ENCODE measurements at regions not wholly inside any gene's neighbourhood (a gene's known extent, or its start where the extent isn't known, plus 50 kb on each side); places are given as distances from the start of the nearest gene placed in this dataset.

- DNase-seq (no peak), ATAC-seq (no peak)
- Mint-ChIP-seq H3K27me3 (peaks cover 22% of the 10 kb centered on the region), H3K4me1 (no peaks in the 10 kb centered on the region), H3K36me3 (ENCODE audit: low read depth) (no peaks in the 10 kb centered on the region), H3K4me3 (no peak overlapping the region), H3K27ac (no peak overlapping the region)
- H3K9me3 ChIP-seq (ENCODE audit: control insufficient read depth, low read length, poor library complexity, severe bottlenecking), result no peaks in the 10 kb centered on the region
These were observed 354.1 kb downstream of the EIPR1 start for GRCh38 chr2:3023531-3023930.

DNA sequence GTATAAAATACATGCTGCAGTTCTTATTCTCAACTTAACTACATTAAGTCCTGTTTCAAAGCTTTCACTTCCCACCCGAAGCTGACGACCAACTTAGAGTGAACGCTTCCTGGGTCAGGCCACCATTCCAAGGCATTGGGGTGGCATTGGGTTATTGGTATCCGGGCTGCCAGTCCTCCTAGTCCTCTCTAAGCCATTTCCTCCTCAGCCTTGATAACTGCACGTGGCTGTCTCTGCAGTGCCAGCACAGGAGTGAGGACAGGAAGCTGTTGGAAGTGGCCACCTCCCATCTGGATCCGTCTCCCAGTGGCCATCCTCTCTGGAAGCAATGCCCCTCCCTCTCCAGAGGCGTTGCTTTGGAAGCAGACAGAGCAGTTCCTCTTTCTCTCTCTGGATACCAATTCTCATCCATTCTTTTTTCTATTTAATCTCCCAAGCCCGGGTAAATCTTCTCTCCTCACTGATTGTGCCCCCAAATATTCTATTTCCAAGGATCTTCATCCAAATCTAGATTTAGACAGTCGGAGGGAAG is 354.7 kb downstream of the EIPR1 start:
- ATAC-seq (no peak), DNase-seq (no peak)
- H3K4me3 Mint-ChIP-seq, result no peak overlapping the region
- H3K4me1 Mint-ChIP-seq, result no peaks in the 10 kb centered on the region
- H3K27ac Mint-ChIP-seq, result no peak overlapping the region
- peaks cover 22% of the 10 kb centered on the region for H3K27me3 Mint-ChIP-seq
- H3K36me3 Mint-ChIP-seq (ENCODE audit: low read depth), result no peaks in the 10 kb centered on the region
- no peaks in the 10 kb centered on the region for H3K9me3 ChIP-seq (ENCODE audit: control insufficient read depth, low read length, poor library complexity, severe bottlenecking)

DNA sequence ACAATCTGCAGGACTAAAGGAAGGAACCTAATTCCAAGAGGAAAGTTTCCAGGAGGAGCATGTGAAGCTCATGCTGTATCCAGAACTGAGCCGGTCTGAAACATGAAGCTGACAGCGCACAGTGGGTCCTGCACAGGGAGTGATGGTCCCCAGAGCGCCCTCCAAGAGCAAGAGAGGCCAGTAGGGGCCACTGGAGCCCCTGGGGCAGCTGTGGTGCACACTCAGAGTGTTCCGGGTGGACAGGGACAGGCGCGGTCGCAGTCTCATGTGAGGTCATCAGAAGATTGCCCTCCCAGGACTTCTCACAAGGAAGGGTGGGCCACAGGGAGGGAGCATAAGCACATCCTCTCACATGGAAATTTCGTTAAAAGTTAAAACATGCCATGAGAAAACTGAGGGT is 355.9 kb downstream of the EIPR1 start:
- Mint-ChIP-seq H3K27me3 (peaks cover 22% of the 10 kb centered on the region), H3K4me1 (no peaks in the 10 kb centered on the region), H3K36me3 (ENCODE audit: low read depth) (no peaks in the 10 kb centered on the region), H3K4me3 (no peak overlapping the region), H3K27ac (no peak overlapping the region)
- no peaks in the 10 kb centered on the region for H3K9me3 ChIP-seq (ENCODE audit: control insufficient read depth, low read length, poor library complexity, severe bottlenecking)
- DNase-seq, result no peak
- ATAC-seq, result no peak

DNA sequence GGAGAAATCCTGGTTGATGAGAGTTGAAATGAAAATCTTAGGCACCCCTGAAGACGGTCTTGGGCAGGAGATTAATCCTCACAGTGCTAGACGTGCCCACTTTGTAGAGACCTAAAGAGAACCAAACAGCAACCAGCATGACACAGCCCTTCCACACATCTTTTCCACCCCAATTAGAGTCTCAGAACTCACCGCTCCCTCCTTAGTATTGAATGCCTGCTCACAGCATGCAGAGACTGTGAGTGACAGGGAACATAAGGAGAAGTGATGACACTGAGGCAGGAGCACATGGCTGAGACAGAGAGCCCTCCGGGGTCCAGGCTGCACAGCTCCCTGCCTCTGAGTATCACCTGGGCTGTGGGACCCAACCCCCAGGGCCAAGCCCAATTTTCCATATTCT is 367.6 kb downstream of the EIPR1 start:
- no peak for DNase-seq
- no peak for ATAC-seq
- H3K27me3 Mint-ChIP-seq, result peaks cover 22% of the 10 kb centered on the region
- H3K9me3 ChIP-seq (ENCODE audit: control insufficient read depth, low read length, poor library complexity, severe bottlenecking), result no peaks in the 10 kb centered on the region
- H3K4me1 Mint-ChIP-seq, result no peaks in the 10 kb centered on the region
- H3K4me3 Mint-ChIP-seq, result no peak overlapping the region
- no peak overlapping the region for H3K27ac Mint-ChIP-seq
- H3K36me3 Mint-ChIP-seq (ENCODE audit: low read depth), result no peaks in the 10 kb centered on the region

- H3K27me3 Mint-ChIP-seq, result peaks cover 27% of the 10 kb centered on the region
- DNase-seq (no peak), ATAC-seq (no peak)
- H3K4me3 Mint-ChIP-seq, result no peak overlapping the region
- no peaks in the 10 kb centered on the region for H3K4me1 Mint-ChIP-seq
- H3K9me3 ChIP-seq (ENCODE audit: control insufficient read depth, low read length, poor library complexity, severe bottlenecking), result no peaks in the 10 kb centered on the region
- no peak overlapping the region for H3K27ac Mint-ChIP-seq
- no peaks in the 10 kb centered on the region for H3K36me3 Mint-ChIP-seq (ENCODE audit: low read depth)
These were observed 368.1 kb downstream of the EIPR1 start for GRCh38 chr2:3009483-3009882.

DNA sequence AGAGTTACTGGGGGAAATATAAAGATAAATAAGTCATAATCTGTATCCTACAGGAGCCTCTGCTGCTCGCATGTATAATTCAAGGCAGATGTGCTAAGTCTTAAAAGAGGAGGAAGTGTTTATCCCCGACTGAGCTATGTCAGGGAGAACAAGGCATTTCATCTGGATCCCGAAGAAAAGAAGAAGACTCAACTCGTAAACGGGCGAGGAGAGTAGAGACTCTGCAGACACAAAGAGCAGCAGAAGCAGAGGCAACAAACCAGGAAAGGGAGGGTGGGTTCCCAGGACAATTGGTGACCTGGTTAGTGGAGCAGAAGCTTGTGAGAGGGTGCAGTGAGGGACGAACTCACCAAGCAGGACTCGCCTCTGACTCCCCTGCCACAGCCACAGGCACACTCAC is 368.6 kb downstream of the EIPR1 start:
- no peak overlapping the region for H3K27ac Mint-ChIP-seq
- DNase-seq (no peak), ATAC-seq (no peak)
- H3K27me3 Mint-ChIP-seq, result peaks cover 32% of the 10 kb centered on the region
- H3K4me3 Mint-ChIP-seq, result no peak overlapping the region
- H3K36me3 Mint-ChIP-seq (ENCODE audit: low read depth), result no peaks in the 10 kb centered on the region
- no peaks in the 10 kb centered on the region for H3K9me3 ChIP-seq (ENCODE audit: control insufficient read depth, low read length, poor library complexity, severe bottlenecking)
- H3K4me1 Mint-ChIP-seq, result no peaks in the 10 kb centered on the region

DNA sequence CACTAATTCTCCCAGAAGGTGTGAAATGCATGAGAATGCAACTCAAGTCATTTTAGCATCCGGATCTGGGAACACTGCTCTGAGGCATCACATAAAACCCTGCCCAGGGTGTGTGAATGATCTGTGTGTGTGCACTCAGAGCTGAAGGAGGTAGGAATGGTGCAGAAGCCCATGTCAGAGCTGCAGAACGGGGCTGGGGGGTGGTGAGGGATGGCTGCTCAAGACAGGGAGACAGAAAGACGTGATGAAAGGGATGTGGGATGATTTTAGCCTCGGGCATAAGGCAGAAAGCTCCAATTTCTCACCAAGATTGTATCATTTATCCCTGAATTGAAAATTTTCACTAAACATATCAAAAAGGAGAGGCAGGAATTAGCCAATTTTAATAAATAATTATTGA is 369.1 kb downstream of the EIPR1 start:
- DNase-seq (no peak), ATAC-seq (no peak)
- H3K36me3 Mint-ChIP-seq (ENCODE audit: low read depth), result no peaks in the 10 kb centered on the region
- no peaks in the 10 kb centered on the region for H3K9me3 ChIP-seq (ENCODE audit: control insufficient read depth, low read length, poor library complexity, severe bottlenecking)
- peaks cover 32% of the 10 kb centered on the region for H3K27me3 Mint-ChIP-seq
- no peak overlapping the region for H3K27ac Mint-ChIP-seq
- H3K4me1 Mint-ChIP-seq, result no peaks in the 10 kb centered on the region
- H3K4me3 Mint-ChIP-seq, result no peak overlapping the region

DNA sequence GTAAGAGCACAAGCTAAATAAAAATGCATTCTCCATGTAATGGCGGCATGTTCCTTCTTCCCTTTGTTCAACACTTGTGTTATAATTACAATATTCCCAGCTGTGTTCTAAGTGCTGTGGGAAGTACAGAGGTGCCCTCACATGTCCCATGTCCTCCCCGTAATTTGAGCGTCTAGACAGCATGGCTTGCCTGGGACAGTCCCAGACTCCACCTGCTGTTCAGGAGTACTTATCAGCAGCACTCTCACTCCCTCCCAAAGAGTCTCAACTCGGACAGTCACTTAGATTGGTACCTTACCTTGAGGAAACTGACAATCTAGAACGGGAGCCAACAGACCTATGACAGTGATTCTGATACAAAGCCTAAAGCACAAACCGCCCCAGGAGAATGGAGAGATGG is 370.5 kb downstream of the EIPR1 start:
- Mint-ChIP-seq H3K4me3 (no peak overlapping the region), H3K36me3 (ENCODE audit: low read depth) (no peaks in the 10 kb centered on the region), H3K27me3 (peaks cover 32% of the 10 kb centered on the region), H3K4me1 (no peaks in the 10 kb centered on the region), H3K27ac (no peak overlapping the region)
- DNase-seq (no peak), ATAC-seq (no peak)
- H3K9me3 ChIP-seq (ENCODE audit: control insufficient read depth, low read length, poor library complexity, severe bottlenecking), result no peaks in the 10 kb centered on the region

GRCh38 chr2:3005859-3006501 is 371.6 kb downstream of the EIPR1 start:
- ATAC-seq (no peak), DNase-seq (no peak)
- Mint-ChIP-seq H3K4me1 (peaks cover 4% of the 10 kb centered on the region), H3K36me3 (ENCODE audit: low read depth) (no peaks in the 10 kb centered on the region), H3K27ac (no peak overlapping the region), H3K27me3 (peaks cover 38% of the 10 kb centered on the region), H3K4me3 (no peak overlapping the region)
- H3K9me3 ChIP-seq (ENCODE audit: control insufficient read depth, low read length, poor library complexity, severe bottlenecking), result no peaks in the 10 kb centered on the region

GRCh38 chr2:3001615-3002560 is 375.7 kb downstream of the EIPR1 start:
- Mint-ChIP-seq H3K4me3 (no peak overlapping the region), H3K27ac (no peak overlapping the region), H3K4me1 (peaks cover 4% of the 10 kb centered on the region), H3K36me3 (ENCODE audit: low read depth) (no peaks in the 10 kb centered on the region), H3K27me3 (peaks cover 30% of the 10 kb centered on the region)
- no peaks in the 10 kb centered on the region for H3K9me3 ChIP-seq (ENCODE audit: control insufficient read depth, low read length, poor library complexity, severe bottlenecking)
- DNase-seq (no peak), ATAC-seq (no peak)

- Mint-ChIP-seq H3K4me1 (peaks cover 4% of the 10 kb centered on the region), H3K4me3 (no peak overlapping the region), H3K27ac (no peak overlapping the region), H3K36me3 (ENCODE audit: low read depth) (no peaks in the 10 kb centered on the region), H3K27me3 (peaks cover 25% of the 10 kb centered on the region)
- ATAC-seq (no peak), DNase-seq (no peak)
- no peaks in the 10 kb centered on the region for H3K9me3 ChIP-seq (ENCODE audit: control insufficient read depth, low read length, poor library complexity, severe bottlenecking)
These were observed 376.6 kb downstream of the EIPR1 start for GRCh38 chr2:3000968-3001367.

GRCh38 chr2:3000125-3000524 is 377.5 kb downstream of the EIPR1 start:
- Mint-ChIP-seq H3K27me3 (peaks cover 17% of the 10 kb centered on the region), H3K36me3 (ENCODE audit: low read depth) (no peaks in the 10 kb centered on the region), H3K4me1 (peaks cover 4% of the 10 kb centered on the region), H3K4me3 (no peak overlapping the region), H3K27ac (no peak overlapping the region)
- DNase-seq, result no peak
- no peaks in the 10 kb centered on the region for H3K9me3 ChIP-seq (ENCODE audit: control insufficient read depth, low read length, poor library complexity, severe bottlenecking)
- no peak for ATAC-seq

DNA sequence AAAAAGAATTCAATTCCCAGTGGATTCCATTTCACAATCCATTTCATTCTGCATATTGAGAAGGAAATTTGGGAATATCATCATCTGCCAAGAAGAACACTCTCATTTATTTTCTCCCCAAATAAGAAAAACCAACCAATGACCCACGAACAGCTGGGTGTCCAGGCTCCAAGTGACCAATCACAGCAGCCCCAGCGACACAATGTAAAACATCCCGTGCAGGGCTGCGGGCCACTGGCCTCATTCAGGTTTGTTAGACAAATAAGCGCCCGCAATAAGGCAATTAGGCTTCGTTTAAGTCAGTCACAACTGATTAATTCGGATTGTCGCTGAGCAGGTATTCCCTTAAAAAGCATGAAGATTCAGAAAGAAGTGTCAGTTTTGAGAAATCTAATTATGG is 378.6 kb downstream of the EIPR1 start:
- Mint-ChIP-seq H3K36me3 (ENCODE audit: low read depth) (no peaks in the 10 kb centered on the region), H3K4me3 (no peak overlapping the region), H3K27me3 (peaks cover 6% of the 10 kb centered on the region), H3K27ac (no peak overlapping the region), H3K4me1 (peaks cover 4% of the 10 kb centered on the region)
- no peak for DNase-seq
- ATAC-seq, result no peak
- H3K9me3 ChIP-seq (ENCODE audit: control insufficient read depth, low read length, poor library complexity, severe bottlenecking), result no peaks in the 10 kb centered on the region

All from T-helper 17 cell (primary cell).